ENCODE measurements at regions not wholly inside any gene's neighbourhood (a gene's known extent, or its start where the extent isn't known, plus 50 kb on each side); places are given as distances from the start of the nearest gene placed in this dataset.

DNA sequence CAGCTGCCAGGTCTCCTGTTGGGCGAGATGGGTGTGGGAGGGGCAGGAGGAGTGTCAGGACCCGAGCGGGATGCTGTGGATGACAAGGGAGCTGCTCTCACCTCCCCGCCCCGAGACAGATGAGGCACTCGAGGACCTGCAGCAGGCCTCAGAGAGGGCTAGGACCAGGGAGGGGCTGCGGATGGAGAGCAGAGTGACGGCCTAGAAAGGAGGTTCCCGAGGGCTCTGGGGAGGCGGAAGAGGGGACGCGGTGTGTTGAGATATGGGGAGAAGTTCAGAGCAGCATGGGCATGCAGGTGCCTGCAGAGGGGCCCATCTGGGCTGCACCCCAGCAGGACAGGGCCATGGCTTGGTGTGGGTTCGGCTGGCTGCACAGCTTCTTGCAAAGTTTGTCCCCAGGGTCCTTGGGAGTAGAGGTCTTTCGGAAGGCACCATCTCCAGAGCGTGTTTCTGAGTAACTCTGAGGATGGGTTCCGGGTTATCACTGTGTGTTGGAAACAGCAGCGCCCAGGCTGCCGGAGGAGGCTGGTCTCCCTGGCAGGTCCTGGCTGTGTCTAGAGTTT, 104.6 kb downstream of the PAX1 start:
- no peaks in the 10 kb centered on the region for H3K4me1 Mint-ChIP-seq (ENCODE audit: low read depth)
- H3K36me3 Mint-ChIP-seq: no peaks in the 10 kb centered on the region
- H3K27me3 Mint-ChIP-seq: no peaks in the 10 kb centered on the region
- H3K4me3 Mint-ChIP-seq: no peak overlapping the region
- H3K9me3 Mint-ChIP-seq (ENCODE audit: low read depth): no peaks in the 10 kb centered on the region
- H3K27ac Mint-ChIP-seq: no peak overlapping the region

DNA sequence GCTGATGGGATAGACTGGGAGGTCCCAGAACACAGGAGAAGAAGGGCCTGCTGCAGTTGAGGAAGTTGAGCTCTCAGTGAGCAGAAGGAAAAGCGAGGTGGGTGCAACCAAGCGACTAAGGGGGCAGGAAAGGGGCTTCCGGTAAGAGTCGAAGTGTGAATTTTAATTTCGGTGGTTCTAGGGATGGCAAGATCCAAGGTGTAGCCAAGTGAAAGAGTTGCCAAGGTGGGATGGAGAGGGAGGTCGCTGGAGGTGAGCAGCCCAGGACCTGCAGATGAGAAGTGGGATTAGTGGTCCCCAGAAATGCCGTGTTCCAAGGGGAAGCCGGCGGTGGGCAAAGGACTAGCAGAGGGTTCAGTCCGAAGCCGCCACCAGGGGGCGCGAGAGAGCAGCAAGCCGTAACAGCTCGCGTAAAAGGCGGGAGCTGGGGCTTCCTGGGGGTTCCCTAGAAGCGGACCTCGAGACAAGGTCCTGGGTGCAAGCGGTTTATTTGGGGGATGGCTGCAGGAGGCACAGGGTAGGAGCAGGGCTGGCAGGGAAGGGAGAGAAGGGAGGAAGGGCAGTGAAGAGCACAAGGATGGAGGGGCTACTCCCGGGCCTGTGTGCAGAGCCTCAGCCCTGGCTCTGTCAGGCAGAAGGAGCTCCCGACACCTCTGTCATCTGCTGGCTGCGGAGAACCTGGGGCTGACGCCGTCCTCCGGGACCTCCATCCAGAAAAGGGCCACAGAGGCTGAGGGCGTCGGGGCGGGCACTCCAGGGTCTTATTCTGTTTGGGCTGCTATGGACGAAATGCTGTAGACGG, 103.6 kb downstream of the PAX1 start:
- H3K27me3 Mint-ChIP-seq: no peaks in the 10 kb centered on the region
- H3K4me1 Mint-ChIP-seq (ENCODE audit: low read depth): no peaks in the 10 kb centered on the region
- H3K9me3 Mint-ChIP-seq (ENCODE audit: low read depth): no peaks in the 10 kb centered on the region
- no peaks in the 10 kb centered on the region for H3K36me3 Mint-ChIP-seq
- H3K4me3 Mint-ChIP-seq: no peak overlapping the region
- H3K27ac Mint-ChIP-seq: no peak overlapping the region

DNA sequence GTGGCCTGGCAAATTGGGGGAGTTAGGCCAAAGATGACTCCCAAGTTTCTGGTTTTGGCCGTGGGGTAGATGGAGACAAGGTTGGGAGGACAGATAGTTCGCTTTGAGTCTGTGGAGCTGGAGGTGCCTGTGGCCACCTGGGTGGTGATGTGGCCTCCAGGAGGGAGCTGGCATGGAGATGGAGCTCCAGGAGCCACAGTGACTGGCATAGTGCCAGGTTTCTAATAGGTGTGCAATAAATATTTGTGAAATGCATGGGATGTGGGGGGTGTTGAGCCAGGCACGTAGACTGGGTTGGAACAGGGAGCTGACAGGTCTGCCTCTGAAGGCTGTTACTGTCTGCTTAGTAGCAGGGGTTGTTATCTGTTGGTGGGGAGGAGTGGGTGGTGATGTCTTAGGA, 102.7 kb downstream of the PAX1 start:
- Mint-ChIP-seq H3K4me1 (ENCODE audit: low read depth) (no peaks in the 10 kb centered on the region), H3K4me3 (no peak overlapping the region), H3K9me3 (ENCODE audit: low read depth) (no peaks in the 10 kb centered on the region), H3K27ac (no peak overlapping the region), H3K27me3 (no peaks in the 10 kb centered on the region), H3K36me3 (no peaks in the 10 kb centered on the region)

DNA sequence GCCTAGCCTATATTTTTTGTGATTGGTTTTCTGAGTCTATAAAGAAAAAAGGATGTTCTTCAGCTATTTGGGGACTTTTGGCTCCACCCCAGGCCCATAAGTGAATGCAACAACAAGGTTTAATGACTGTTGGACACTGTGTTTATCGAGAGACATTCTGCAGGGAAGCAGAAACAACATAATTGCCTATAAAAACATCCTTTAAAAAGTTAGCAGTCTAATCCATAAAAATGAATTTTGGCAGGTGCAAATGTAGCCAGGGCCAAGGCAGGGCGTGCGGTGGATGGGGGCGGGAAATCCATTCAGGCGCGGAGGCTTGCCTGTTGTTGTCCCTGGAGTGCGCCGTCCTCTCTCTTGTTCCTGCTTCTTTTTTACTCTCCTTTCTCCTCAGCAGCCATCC, 99.3 kb downstream of the PAX1 start:
- Mint-ChIP-seq H3K9me3 (ENCODE audit: low read depth) (no peaks in the 10 kb centered on the region), H3K27me3 (no peaks in the 10 kb centered on the region), H3K4me3 (no peak overlapping the region), H3K36me3 (no peaks in the 10 kb centered on the region), H3K27ac (no peak overlapping the region), H3K4me1 (ENCODE audit: low read depth) (no peaks in the 10 kb centered on the region)

DNA sequence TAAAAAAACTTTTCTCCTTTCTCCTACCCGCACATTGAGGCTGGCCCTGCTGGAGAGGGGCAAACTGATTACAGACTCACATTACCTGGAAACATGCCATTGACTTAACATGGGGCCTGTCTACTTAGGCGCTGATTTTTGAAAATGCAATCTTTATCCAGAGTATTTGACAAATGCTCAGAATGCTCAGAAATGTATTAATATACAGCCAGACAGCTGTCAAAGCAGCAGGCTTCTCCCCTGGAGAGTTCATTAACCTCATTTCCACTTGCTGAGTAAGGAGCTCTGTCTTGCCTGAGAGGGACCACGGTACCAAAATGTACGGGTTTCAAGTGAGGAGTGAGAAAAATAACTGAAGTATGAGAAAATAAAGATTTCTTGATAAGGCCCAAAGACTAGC, 95.7 kb downstream of the PAX1 start:
- Mint-ChIP-seq H3K4me3 (no peak overlapping the region), H3K9me3 (ENCODE audit: low read depth) (no peaks in the 10 kb centered on the region), H3K36me3 (no peaks in the 10 kb centered on the region)

DNA sequence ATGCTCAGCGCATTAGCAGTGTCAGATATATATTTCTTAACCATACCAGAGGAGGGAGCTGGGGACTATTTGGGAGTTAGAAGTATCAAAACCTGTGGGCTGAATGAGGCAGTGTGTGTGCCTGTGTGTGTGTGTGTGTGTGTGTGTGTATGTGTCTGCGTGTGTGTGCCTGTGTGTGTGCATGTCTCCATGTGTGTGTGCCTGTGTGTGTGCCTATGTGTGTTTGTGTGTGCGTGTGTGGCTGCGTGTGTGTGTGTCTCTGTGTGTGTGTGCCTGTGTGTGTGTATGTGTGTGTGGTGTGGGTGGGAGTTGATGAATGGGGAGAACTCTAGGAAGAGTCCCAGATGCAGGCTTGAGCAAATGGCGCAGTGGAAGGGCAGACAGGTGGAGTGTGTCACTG, 92.9 kb downstream of the PAX1 start:
- no peaks in the 10 kb centered on the region for H3K36me3 Mint-ChIP-seq
- H3K9me3 Mint-ChIP-seq (ENCODE audit: low read depth): peaks cover 2% of the 10 kb centered on the region
- H3K27me3 Mint-ChIP-seq: no peaks in the 10 kb centered on the region
- no peaks in the 10 kb centered on the region for H3K4me1 Mint-ChIP-seq (ENCODE audit: low read depth)
- no peak overlapping the region for H3K27ac Mint-ChIP-seq
- no peak overlapping the region for H3K4me3 Mint-ChIP-seq

More for the DNA sequence above, 95.7 kb downstream of the PAX1 start:
- no peaks in the 10 kb centered on the region for H3K4me1 Mint-ChIP-seq (ENCODE audit: low read depth)
- H3K27me3 Mint-ChIP-seq: no peaks in the 10 kb centered on the region
- no peak overlapping the region for H3K27ac Mint-ChIP-seq

DNA sequence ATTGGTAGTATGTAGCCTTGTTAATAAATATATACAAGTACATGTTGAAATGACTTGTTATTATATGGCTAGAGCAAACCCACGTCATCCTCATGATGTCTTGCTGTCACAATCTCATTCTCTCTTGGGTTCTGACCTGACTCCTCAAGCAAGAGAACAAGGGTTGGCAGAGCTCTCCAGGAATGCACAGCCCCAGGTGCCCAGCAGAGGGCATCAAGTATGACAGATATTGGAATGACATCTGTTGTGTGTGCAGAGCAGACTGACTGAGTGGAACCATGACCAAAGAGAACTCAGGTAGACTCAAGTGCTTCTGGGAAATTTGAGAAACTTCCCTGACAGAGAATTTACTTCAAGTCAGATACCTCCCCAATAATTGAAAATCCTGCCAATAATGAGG, 90.6 kb downstream of the PAX1 start:
- peaks cover 2% of the 10 kb centered on the region for H3K27me3 Mint-ChIP-seq

DNA sequence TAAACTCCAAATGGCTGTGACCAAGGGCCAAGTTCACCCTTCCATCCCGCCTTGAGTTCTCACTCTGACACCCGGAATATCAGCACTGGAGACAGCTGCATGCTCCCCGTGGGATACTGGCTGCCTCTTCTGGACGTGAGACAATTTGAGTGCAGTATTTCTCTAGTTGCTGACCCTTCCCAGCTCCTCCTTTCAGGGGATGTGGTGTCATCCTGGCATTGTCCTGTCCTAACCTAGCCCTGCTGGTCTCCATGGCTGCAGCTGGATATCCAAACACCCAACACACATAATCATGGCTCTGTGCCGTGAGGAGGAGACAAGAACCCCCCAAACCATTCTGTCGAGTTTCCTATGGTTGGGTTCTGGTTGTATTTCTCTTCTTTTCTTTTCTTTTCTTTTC, 82.6 kb downstream of the PAX1 start:
- Mint-ChIP-seq H3K27ac (no peak overlapping the region), H3K4me3 (no peak overlapping the region), H3K9me3 (ENCODE audit: low read depth) (peaks cover 4% of the 10 kb centered on the region), H3K36me3 (no peaks in the 10 kb centered on the region), H3K27me3 (peaks cover 10% of the 10 kb centered on the region), H3K4me1 (ENCODE audit: low read depth) (no peaks in the 10 kb centered on the region)

More for the DNA sequence above, 90.6 kb downstream of the PAX1 start:
- Mint-ChIP-seq H3K27ac (no peak overlapping the region), H3K4me3 (no peak overlapping the region), H3K9me3 (ENCODE audit: low read depth) (peaks cover 4% of the 10 kb centered on the region), H3K36me3 (no peaks in the 10 kb centered on the region), H3K4me1 (ENCODE audit: low read depth) (no peaks in the 10 kb centered on the region)

DNA sequence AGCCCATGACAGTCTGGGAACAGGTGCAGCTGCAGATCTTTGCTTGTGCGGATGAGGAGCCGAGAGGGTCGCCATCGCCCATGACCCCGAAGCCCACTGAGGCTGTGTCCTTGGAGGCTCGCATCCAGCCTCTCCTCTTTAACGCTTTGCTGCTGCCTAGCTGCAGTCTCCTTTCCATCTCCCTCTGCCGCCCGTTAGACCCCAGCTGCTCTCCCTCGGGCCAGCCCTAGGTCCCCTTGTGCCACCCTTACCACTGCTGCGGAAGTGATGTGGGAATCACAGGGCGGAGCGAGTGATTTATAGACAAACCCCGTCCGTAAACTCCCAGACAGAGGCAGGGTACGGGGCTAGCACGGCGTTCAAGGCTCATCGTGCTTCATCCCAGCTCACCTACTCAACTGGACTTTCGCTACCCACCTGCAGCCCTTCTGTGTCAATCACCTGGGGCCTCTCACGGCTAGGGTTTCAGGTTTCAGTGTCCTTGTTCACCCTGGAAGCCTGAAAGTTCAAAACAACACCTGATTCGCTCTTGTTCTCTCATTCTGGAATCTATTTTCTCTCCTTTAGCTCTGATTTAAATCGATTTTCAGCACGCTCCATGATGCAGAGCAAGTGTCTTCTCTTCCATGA, 76.1 kb downstream of the PAX1 start:
- H3K4me1 Mint-ChIP-seq (ENCODE audit: low read depth): no peaks in the 10 kb centered on the region
- no peaks in the 10 kb centered on the region for H3K27me3 Mint-ChIP-seq
- peaks cover 4% of the 10 kb centered on the region for H3K9me3 Mint-ChIP-seq (ENCODE audit: low read depth)
- no peak overlapping the region for H3K27ac Mint-ChIP-seq
- H3K36me3 Mint-ChIP-seq: no peaks in the 10 kb centered on the region
- H3K4me3 Mint-ChIP-seq: no peak overlapping the region

DNA sequence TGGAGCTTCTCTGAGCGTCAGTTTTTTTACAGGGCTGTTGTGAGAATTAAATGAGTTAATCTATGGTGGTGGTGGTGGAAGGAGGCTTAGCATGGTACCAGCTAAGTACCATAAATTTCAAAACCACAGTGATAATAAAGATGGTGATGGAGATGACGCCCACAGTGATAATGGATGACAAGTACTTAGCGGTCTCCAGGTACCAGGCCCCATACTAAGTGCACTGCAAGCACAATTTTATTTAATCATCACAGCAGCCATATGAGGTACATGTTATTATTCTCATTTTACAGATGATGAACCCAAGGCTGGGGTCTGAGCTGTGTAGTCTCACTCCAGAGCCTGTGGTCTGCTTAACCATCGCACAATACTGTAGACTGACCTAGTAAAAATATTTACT, 75.1 kb downstream of the PAX1 start:
- H3K9me3 Mint-ChIP-seq (ENCODE audit: low read depth): peaks cover 4% of the 10 kb centered on the region
- no peak overlapping the region for H3K4me3 Mint-ChIP-seq
- no peak overlapping the region for H3K27ac Mint-ChIP-seq
- H3K27me3 Mint-ChIP-seq: no peaks in the 10 kb centered on the region
- H3K36me3 Mint-ChIP-seq: no peaks in the 10 kb centered on the region
- H3K4me1 Mint-ChIP-seq (ENCODE audit: low read depth): no peaks in the 10 kb centered on the region

Measured in activated naive CD8-positive, alpha-beta T cell (primary cell).